LNCaP clone FGC (cell line): ENCODE measurements at regions not wholly inside any gene's neighbourhood (a gene's known extent, or its start where the extent isn't known, plus 50 kb on each side); places are given as distances from the start of the nearest gene placed in this dataset.

ENCODE experiments used
- DNase-seq: peaks from one replicate; pipeline ENCODE4 v3.0.0-alpha.2; 2011; ENCODE audit warnings: low read depth
- H3K4me3 ChIP-seq: 2 replicates; pipeline ENCODE4 v1.5.1; 2011; ENCODE audit warnings: mild to moderate bottlenecking, low read depth, low read length, control low read depth
- TF ChIP-seq, protein P1 (sequence below): IDR thresholded peaks from 2 replicates; pipeline ENCODE4 v1.5.1; 2012; ENCODE audit warnings: mild to moderate bottlenecking; ENCODE audit not compliant: control insufficient read depth, insufficient read depth; ENCODE audit errors: extremely low read depth

- no peak for DNase-seq
- TF ChIP-seq, protein P1, sequence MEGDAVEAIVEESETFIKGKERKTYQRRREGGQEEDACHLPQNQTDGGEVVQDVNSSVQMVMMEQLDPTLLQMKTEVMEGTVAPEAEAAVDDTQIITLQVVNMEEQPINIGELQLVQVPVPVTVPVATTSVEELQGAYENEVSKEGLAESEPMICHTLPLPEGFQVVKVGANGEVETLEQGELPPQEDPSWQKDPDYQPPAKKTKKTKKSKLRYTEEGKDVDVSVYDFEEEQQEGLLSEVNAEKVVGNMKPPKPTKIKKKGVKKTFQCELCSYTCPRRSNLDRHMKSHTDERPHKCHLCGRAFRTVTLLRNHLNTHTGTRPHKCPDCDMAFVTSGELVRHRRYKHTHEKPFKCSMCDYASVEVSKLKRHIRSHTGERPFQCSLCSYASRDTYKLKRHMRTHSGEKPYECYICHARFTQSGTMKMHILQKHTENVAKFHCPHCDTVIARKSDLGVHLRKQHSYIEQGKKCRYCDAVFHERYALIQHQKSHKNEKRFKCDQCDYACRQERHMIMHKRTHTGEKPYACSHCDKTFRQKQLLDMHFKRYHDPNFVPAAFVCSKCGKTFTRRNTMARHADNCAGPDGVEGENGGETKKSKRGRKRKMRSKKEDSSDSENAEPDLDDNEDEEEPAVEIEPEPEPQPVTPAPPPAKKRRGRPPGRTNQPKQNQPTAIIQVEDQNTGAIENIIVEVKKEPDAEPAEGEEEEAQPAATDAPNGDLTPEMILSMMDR, result no peak
Observed at GRCh38 chr2:106032676-106033075, 161.4 kb downstream of the UXS1 start.

GRCh38 chr2:106030287-106031268, 163.5 kb downstream of the UXS1 start:
- no peak overlapping the region for H3K4me3 ChIP-seq
- TF ChIP-seq, protein P1, result no peak
- peak; percentile 87 for DNase-seq

More at GRCh38 chr2:106032676-106033075, 161.4 kb downstream of the UXS1 start:
- no peak overlapping the region for H3K4me3 ChIP-seq

DNA sequence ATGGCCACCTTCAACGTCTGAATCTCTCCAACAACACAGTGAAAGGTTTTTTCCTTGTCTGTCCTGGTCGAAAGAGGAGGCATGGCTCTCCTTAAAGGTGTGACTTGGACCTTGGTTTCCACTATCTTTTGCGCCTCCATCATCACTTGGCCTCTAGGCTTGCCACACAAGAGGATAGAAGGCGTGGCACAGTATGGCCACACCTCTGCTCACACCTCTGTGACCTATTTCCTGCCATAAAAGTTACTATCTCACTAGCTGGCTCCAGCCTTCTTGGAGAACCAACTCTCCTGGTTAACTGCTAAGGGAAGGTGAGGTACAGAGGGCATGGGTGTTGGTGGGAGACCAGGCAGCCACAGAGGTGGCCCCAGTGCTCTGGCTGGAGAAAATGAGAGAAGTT, 165.9 kb downstream of the UXS1 start:
- no peak overlapping the region for H3K4me3 ChIP-seq
- TF ChIP-seq, protein P1, result no peak
- no peak for DNase-seq

GRCh38 chr2:106026271-106027190, 167.6 kb downstream of the UXS1 start:
- no peak overlapping the region for H3K4me3 ChIP-seq
- TF ChIP-seq, protein P1, result no peak
- DNase-seq, result no peak

- TF ChIP-seq, protein P1, result no peak
Observed at GRCh38 chr2:106025796-106026195, 168.3 kb downstream of the UXS1 start.

GRCh38 chr2:106021662-106022028, 172.5 kb downstream of the UXS1 start:
- DNase-seq, result no peak
- no peak overlapping the region for H3K4me3 ChIP-seq
- TF ChIP-seq, protein P1, result no peak

More at GRCh38 chr2:106025796-106026195, 168.3 kb downstream of the UXS1 start:
- no peak for DNase-seq
- H3K4me3 ChIP-seq, result no peak overlapping the region
